Breast epithelium (tissue), 3 donors: ENCODE measurements at regions not wholly inside any gene's neighbourhood (a gene's known extent, or its start where the extent isn't known, plus 50 kb on each side); places are given as distances from the start of the nearest gene placed in this dataset.

Experiments used
- POLR2A ChIP-seq: fragments of 450-650 bp; IDR thresholded peaks from one replicate; pipeline ENCODE4 v1.6.1; 2016; ENCODE audit warnings: antibody characterized with exemption, mild to moderate bottlenecking, moderate library complexity
- POLR2AphosphoS5 ChIP-seq, 3 donors: sonication (generic); formaldehyde crosslinking; IDR thresholded peaks; one replicate each; pipeline ENCODE4 v1.6.1; 2017; ENCODE audit warnings: antibody characterized with exemption in 3 of 3
- TF ChIP-seq, protein P1 (sequence below), 3 donors: fragments of 450-650 bp; IDR thresholded peaks; one replicate each; pipeline ENCODE4 v1.5.1; 2016 to 2017; ENCODE audit warnings: antibody characterized with exemption in 3 of 3, mild to moderate bottlenecking in 3 of 3, moderate library complexity in 3 of 3

DNA sequence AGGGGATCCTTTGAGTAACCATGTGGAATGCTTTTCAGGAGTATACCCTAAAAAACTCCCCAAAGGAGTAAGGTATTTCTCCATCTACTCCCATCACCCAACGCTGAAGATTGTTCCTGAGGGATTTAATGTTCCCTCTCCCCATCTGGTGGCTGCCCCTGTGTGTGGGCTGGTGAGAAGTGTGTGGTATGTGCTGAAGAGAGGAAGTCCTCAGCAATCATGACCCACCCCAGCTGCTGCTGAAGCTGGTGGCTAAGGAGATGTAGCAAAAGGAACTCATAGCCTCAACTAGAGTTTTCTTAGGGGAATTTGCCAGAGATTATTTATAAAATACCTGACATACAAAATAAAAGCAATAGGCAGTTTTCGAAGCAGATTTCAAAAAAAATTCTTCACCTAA, 114.3 kb upstream of the JAG1 start:
- TF ChIP-seq, protein P1, sequence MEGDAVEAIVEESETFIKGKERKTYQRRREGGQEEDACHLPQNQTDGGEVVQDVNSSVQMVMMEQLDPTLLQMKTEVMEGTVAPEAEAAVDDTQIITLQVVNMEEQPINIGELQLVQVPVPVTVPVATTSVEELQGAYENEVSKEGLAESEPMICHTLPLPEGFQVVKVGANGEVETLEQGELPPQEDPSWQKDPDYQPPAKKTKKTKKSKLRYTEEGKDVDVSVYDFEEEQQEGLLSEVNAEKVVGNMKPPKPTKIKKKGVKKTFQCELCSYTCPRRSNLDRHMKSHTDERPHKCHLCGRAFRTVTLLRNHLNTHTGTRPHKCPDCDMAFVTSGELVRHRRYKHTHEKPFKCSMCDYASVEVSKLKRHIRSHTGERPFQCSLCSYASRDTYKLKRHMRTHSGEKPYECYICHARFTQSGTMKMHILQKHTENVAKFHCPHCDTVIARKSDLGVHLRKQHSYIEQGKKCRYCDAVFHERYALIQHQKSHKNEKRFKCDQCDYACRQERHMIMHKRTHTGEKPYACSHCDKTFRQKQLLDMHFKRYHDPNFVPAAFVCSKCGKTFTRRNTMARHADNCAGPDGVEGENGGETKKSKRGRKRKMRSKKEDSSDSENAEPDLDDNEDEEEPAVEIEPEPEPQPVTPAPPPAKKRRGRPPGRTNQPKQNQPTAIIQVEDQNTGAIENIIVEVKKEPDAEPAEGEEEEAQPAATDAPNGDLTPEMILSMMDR (IDR thresholded peaks at IDR 0.05), result no peak
- TF ChIP-seq POLR2A (no peak), POLR2AphosphoS5 (IDR thresholded peaks at IDR 0.05) (no peak)
